ENCODE measurements at regions not wholly inside any gene's neighbourhood (a gene's known extent, or its start where the extent isn't known, plus 50 kb on each side); places are given as distances from the start of the nearest gene placed in this dataset.

DNA sequence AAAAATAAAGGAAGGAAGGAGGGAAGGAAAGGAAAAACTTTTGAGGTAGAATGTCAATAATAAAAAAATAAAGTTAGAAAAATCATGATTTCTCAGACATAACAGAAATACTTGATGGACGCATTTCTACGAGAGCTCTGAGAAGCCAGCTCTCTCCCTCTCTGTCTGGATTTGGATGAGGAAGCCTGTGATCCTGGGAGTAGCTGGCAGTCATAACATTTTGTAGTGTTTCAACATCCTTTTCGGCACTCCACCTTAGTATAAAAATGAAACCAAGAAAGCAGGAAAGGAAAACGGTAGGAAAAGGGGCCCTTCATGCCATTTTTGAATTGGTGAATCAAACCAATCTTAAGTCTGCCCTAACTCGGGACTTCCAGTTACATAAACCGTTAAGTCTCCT, 321.3 kb downstream of the EPB41L4A start:
- POLR2A ChIA-PET: no interaction called here
- TF ChIP-seq, protein P1, sequence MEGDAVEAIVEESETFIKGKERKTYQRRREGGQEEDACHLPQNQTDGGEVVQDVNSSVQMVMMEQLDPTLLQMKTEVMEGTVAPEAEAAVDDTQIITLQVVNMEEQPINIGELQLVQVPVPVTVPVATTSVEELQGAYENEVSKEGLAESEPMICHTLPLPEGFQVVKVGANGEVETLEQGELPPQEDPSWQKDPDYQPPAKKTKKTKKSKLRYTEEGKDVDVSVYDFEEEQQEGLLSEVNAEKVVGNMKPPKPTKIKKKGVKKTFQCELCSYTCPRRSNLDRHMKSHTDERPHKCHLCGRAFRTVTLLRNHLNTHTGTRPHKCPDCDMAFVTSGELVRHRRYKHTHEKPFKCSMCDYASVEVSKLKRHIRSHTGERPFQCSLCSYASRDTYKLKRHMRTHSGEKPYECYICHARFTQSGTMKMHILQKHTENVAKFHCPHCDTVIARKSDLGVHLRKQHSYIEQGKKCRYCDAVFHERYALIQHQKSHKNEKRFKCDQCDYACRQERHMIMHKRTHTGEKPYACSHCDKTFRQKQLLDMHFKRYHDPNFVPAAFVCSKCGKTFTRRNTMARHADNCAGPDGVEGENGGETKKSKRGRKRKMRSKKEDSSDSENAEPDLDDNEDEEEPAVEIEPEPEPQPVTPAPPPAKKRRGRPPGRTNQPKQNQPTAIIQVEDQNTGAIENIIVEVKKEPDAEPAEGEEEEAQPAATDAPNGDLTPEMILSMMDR (IDR thresholded peaks at IDR 0.05; ENCODE audit: insufficient read depth in 1 of 2, low read depth in 1 of 2, low read length in 1 of 2, severe bottlenecking in 1 of 2, unreplicated experiment in 1 of 2): no peak
- no peaks in the 10 kb centered on the region for H3K27me3 ChIP-seq (replicated peaks; ENCODE audit: control insufficient read depth, insufficient read depth, low read length)
- Mint-ChIP-seq H3K4me3 (ENCODE audit: unreplicated experiment) (no peak overlapping the region), H3K36me3 (ENCODE audit: insufficient read depth, unreplicated experiment) (no peaks in the 10 kb centered on the region), H3K4me1 (ENCODE audit: low read depth, unreplicated experiment) (no peaks in the 10 kb centered on the region), H3K9me3 (ENCODE audit: unreplicated experiment) (no peaks in the 10 kb centered on the region), H3K27ac (ENCODE audit: unreplicated experiment) (no peak overlapping the region), H3K27me3 (ENCODE audit: insufficient read depth, unreplicated experiment) (peaks cover 4% of the 10 kb centered on the region)
- intact Hi-C loops (cut with micrococcal nuclease; ENCODE audit: unreplicated experiment): no loop called here
- DNase-seq: no peak
- CTCF ChIA-PET: no interaction called here
- H3K36me3 ChIP-seq (ENCODE audit: control insufficient read depth, insufficient read depth, low read length): no peaks in the 10 kb centered on the region
- no TSS peak for BruUV-seq (replicated peaks)
- no peaks in the 10 kb centered on the region for H3K4me1 ChIP-seq
- no peak overlapping the region for H3K4me3 ChIP-seq (ENCODE audit: low read depth, low read length)
- H3K9me3 ChIP-seq: no peaks in the 10 kb centered on the region

DNA sequence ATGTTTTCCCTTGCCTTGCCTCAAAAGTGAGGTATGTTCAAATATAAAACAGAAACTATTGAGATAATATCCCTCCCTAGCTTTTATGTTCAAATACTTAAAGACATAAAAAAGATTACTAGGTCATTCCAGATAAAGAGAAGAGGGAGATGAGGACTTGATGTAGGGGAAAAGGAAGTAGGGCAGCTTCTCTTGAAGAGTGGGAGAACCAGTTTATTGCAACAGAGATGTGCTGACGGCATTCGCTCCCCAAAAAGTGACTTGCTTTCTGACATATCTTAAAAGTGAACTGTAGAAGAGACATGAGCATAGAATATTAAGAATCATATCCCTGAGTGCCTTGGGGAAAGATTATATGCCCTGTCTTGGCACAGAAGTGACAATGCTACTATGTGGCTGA, 330.2 kb upstream of the NREP start:
- intact Hi-C loops (cut with micrococcal nuclease; ENCODE audit: unreplicated experiment): no loop called here
- Mint-ChIP-seq H3K4me3 (ENCODE audit: unreplicated experiment) (no peak overlapping the region), H3K27ac (ENCODE audit: unreplicated experiment) (no peak overlapping the region), H3K27me3 (ENCODE audit: insufficient read depth, unreplicated experiment) (peaks cover 4% of the 10 kb centered on the region), H3K36me3 (ENCODE audit: insufficient read depth, unreplicated experiment) (no peaks in the 10 kb centered on the region), H3K9me3 (ENCODE audit: unreplicated experiment) (no peaks in the 10 kb centered on the region), H3K4me1 (ENCODE audit: low read depth, unreplicated experiment) (no peaks in the 10 kb centered on the region)
- BruUV-seq (replicated peaks): no TSS peak
- TF ChIP-seq, protein P1 (IDR thresholded peaks at IDR 0.05; ENCODE audit: insufficient read depth in 1 of 2, low read depth in 1 of 2, low read length in 1 of 2, severe bottlenecking in 1 of 2, unreplicated experiment in 1 of 2): no peak
- DNase-seq: no peak
- no peaks in the 10 kb centered on the region for H3K4me1 ChIP-seq
- no peaks in the 10 kb centered on the region for H3K27me3 ChIP-seq (replicated peaks; ENCODE audit: control insufficient read depth, insufficient read depth, low read length)
- no peaks in the 10 kb centered on the region for H3K36me3 ChIP-seq (ENCODE audit: control insufficient read depth, insufficient read depth, low read length)
- H3K9me3 ChIP-seq: no peaks in the 10 kb centered on the region
- ChIA-PET CTCF (no interaction called here), POLR2A (no interaction called here)
- H3K4me3 ChIP-seq (ENCODE audit: low read depth, low read length): no peak overlapping the region

DNA sequence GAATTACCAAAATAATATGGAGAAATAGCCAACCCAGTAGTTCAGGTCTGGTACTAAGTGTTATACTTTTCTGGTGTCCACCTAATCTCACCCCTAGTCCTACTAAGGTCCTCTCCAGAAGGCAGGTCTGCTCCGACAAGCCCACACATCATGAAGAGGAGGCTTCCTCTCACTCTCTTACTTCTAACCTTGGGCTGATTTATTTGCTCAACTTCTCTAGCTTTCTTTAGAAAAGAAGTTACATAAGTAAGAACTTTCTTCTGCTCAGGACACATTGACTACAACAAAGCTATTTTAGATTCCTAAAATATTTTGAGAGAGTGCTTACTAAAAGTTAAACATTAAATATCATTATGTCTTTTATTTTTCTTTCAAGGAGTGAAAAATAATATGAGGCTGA, 329.7 kb upstream of the NREP start:
- TF ChIP-seq, protein P1 (IDR thresholded peaks at IDR 0.05; ENCODE audit: insufficient read depth in 1 of 2, low read depth in 1 of 2, low read length in 1 of 2, severe bottlenecking in 1 of 2, unreplicated experiment in 1 of 2): no peak
- no peak overlapping the region for H3K4me3 Mint-ChIP-seq (ENCODE audit: unreplicated experiment)
- POLR2A ChIA-PET: no interaction called here
- BruUV-seq (replicated peaks): no TSS peak
- Histone ChIP-seq H3K9me3 (no peaks in the 10 kb centered on the region), H3K4me1 (no peaks in the 10 kb centered on the region), H3K36me3 (ENCODE audit: control insufficient read depth, insufficient read depth, low read length) (no peaks in the 10 kb centered on the region), H3K27me3 (replicated peaks; ENCODE audit: control insufficient read depth, insufficient read depth, low read length) (no peaks in the 10 kb centered on the region), H3K4me3 (ENCODE audit: low read depth, low read length) (no peak overlapping the region)
- intact Hi-C loops (cut with micrococcal nuclease; ENCODE audit: unreplicated experiment): no loop called here
- DNase-seq: no peak
- H3K27me3 Mint-ChIP-seq (ENCODE audit: insufficient read depth, unreplicated experiment): peaks cover 4% of the 10 kb centered on the region
- no peaks in the 10 kb centered on the region for H3K4me1 Mint-ChIP-seq (ENCODE audit: low read depth, unreplicated experiment)
- H3K27ac Mint-ChIP-seq (ENCODE audit: unreplicated experiment): no peak overlapping the region
- CTCF ChIA-PET: no interaction called here
- H3K36me3 Mint-ChIP-seq (ENCODE audit: insufficient read depth, unreplicated experiment): no peaks in the 10 kb centered on the region
- no peaks in the 10 kb centered on the region for H3K9me3 Mint-ChIP-seq (ENCODE audit: unreplicated experiment)

Data from Caco-2 (cell line).